A549 (cell line): ENCODE measurements at regions not wholly inside any gene's neighbourhood (a gene's known extent, or its start where the extent isn't known, plus 50 kb on each side); places are given as distances from the start of the nearest gene placed in this dataset.

Source experiments
- ATAC-seq, 2 experiments: fragments of 200-7000 bp in 1 of 2; fragments of >200 bp in 1 of 2; cut with Nextera tagmentation in 1 of 2; cut with Tn5 transposase in 1 of 2; 3 replicates each; pipeline versions ENCODE4 v1.8.0 to v1.9.1; 2018 to 2020; ENCODE audit warnings: mild to moderate bottlenecking in 1 of 2, moderate library complexity in 1 of 2
- CTCF ChIA-PET: fragments of 300-600 bp; sonication (Branson Sonifier 250); formaldehyde crosslinking; extraction: SDS; loops from one replicate; lab custom pipeline; 2021; ENCODE audit warnings: antibody characterized with exemption, inconsistent platforms; lab: Yijun Ruan, JAX
- POLR2A ChIA-PET: fragments of 350-600 bp; formaldehyde crosslinking; extraction: SDS; loops from one replicate; lab custom pipeline; 2021; ENCODE audit warnings: antibody characterized with exemption, inconsistent platforms; lab: Yijun Ruan, JAX
- DNase-seq, 2 experiments: peaks; one replicate each; pipeline versions ENCODE4 v3.0.0 to v3.0.0-alpha.2; 2011 to 2016; ENCODE audit warnings: low read depth in 1 of 2, low spot score in 1 of 2
- FAIRE-seq: peaks from 2 replicates; lab custom pipeline; 2011; peaks lifted over from hg19 to GRCh38; lab: Jason Lieb, UNC
- H3K27ac ChIP-seq, 2 experiments: fragments of >200 bp; sonication (Bioruptor Twin); formaldehyde crosslinking; 3 replicates each; pipeline ENCODE4 v1.5.1; 2016 to 2017
- H3K4me1 ChIP-seq: fragments of >200 bp; sonication (Bioruptor Twin); formaldehyde crosslinking; 3 replicates; pipeline ENCODE4 v1.6.1; 2016
- H3K4me2 ChIP-seq: fragments of >200 bp; sonication (Bioruptor Twin); formaldehyde crosslinking; 3 replicates; pipeline ENCODE4 v1.6.1; 2016
- H3K4me3 ChIP-seq: fragments of >200 bp; sonication (Bioruptor Twin); formaldehyde crosslinking; 3 replicates; pipeline ENCODE4 v1.5.1; 2016
- H3K9me3 ChIP-seq: fragments of >200 bp; sonication (Bioruptor Twin); formaldehyde crosslinking; 3 replicates; pipeline ENCODE4 v1.6.1; 2016
- E2F6 ChIP-seq: IDR thresholded peaks from 2 replicates; pipeline ENCODE4 v1.6.1; 2012; ENCODE audit warnings: low read depth, borderline replicate concordance
- EHMT2 ChIP-seq: fragments of 200-600 bp; sonication (generic); IDR thresholded peaks from 2 replicates; pipeline ENCODE4 v1.6.1; 2016; ENCODE audit warnings: antibody characterized with exemption, low read depth, mild to moderate bottlenecking, moderate library complexity
- ESRRA ChIP-seq: fragments of 150-350 bp; IDR thresholded peaks from 2 replicates; pipeline ENCODE4 v1.6.1; 2014; ENCODE audit warnings: mild to moderate bottlenecking, low read length, borderline replicate concordance
- FOSB ChIP-seq: fragments of 250-450 bp; sonication (Bioruptor Pico); IDR thresholded peaks from 2 replicates; pipeline ENCODE4 v1.5.0; 2020; ENCODE audit warnings: mild to moderate bottlenecking, moderate library complexity
- FOXS1 ChIP-seq: fragments of 250-450 bp; sonication (Bioruptor Pico); IDR thresholded peaks from 2 replicates; pipeline ENCODE4 v1.5.0; 2020; ENCODE audit warnings: mild to moderate bottlenecking, moderate library complexity
- HEYL ChIP-seq: fragments of 250-450 bp; sonication (Bioruptor Pico); IDR thresholded peaks from 2 replicates; pipeline ENCODE4 v1.8.0; 2021; ENCODE audit warnings: mild to moderate bottlenecking, moderate library complexity
- JUNB ChIP-seq: fragments of >200 bp; sonication (Bioruptor Twin); formaldehyde crosslinking; IDR thresholded peaks from 2 replicates; pipeline ENCODE4 v1.6.1; 2016
- KDM5A ChIP-seq: fragments of 200-600 bp; sonication (generic); IDR thresholded peaks from 2 replicates; pipeline ENCODE4 v1.6.1; 2016; ENCODE audit warnings: antibody characterized with exemption, mild to moderate bottlenecking
- MAZ ChIP-seq: fragments of 150-350 bp; IDR thresholded peaks from 2 replicates; pipeline ENCODE4 v1.6.1; 2014; ENCODE audit warnings: antibody characterized with exemption, low read depth, low read length, borderline replicate concordance
- MYC ChIP-seq: IDR thresholded peaks from 2 replicates; pipeline ENCODE4 v1.6.1; 2012; ENCODE audit warnings: mild to moderate bottlenecking, inconsistent platforms, low read length, improper control_type of control experiment, borderline replicate concordance
- NPAS2 ChIP-seq: fragments of 250-450 bp; sonication (Bioruptor Pico); IDR thresholded peaks from 2 replicates; pipeline ENCODE4 v1.8.0; 2022; ENCODE audit warnings: mild to moderate bottlenecking, moderate library complexity, borderline replicate concordance
- PBX3 ChIP-seq: IDR thresholded peaks from 2 replicates; pipeline ENCODE4 v1.6.1; 2012
- RCOR1 ChIP-seq: fragments of 150-350 bp; IDR thresholded peaks from 2 replicates; pipeline ENCODE4 v1.6.1; 2014; ENCODE audit warnings: antibody characterized with exemption, low read length, low read depth
- RFX5 ChIP-seq: fragments of 450-650 bp; IDR thresholded peaks from 2 replicates; pipeline ENCODE4 v1.7.1; 2014; ENCODE audit warnings: antibody characterized with exemption, mild to moderate bottlenecking, moderate library complexity
- RNF2 ChIP-seq: fragments of 200-600 bp; sonication (generic); IDR thresholded peaks from 2 replicates; pipeline ENCODE4 v1.6.1; 2016; ENCODE audit warnings: low read depth, mild to moderate bottlenecking, antibody characterized with exemption, moderate library complexity, borderline replicate concordance
- WGBS: methylation state at CpG from one replicate; pipeline ENCODE4 v1.1.6; 2017; ENCODE audit errors: missing lambda C conversion rate; 5-methylcytosine and 5-hydroxymethylcytosine counted together
- TF ChIP-seq, protein P1 (sequence below): fragments of >200 bp; sonication (Bioruptor Twin); formaldehyde crosslinking; IDR thresholded peaks from 3 replicates; pipeline ENCODE4 v1.6.1; 2016
- TF ChIP-seq, protein P2 (sequence below): fragments of 150-350 bp; IDR thresholded peaks from 2 replicates; pipeline ENCODE4 v1.6.1; 2014; ENCODE audit warnings: low read depth, mild to moderate bottlenecking, low read length
- TF ChIP-seq, protein P3 (sequence below): fragments of >200 bp; sonication (Bioruptor Twin); formaldehyde crosslinking; IDR thresholded peaks from 2 replicates; pipeline ENCODE4 v1.6.1; 2016
- TF ChIP-seq, protein P4 (sequence below): fragments of 200-600 bp; sonication (generic); IDR thresholded peaks from 2 replicates; pipeline ENCODE4 v1.6.1; 2016; ENCODE audit warnings: antibody characterized with exemption, mild to moderate bottlenecking, moderate library complexity
- TF ChIP-seq, protein P5 (sequence below): fragments of 250-450 bp; sonication (Bioruptor Pico); IDR thresholded peaks from 2 replicates; pipeline ENCODE4 v1.5.0; 2020; ENCODE audit warnings: low read depth, mild to moderate bottlenecking, moderate library complexity

- FAIRE-seq (no peak), DNase-seq (peak in 1 of 2 experiments; percentile 34)
Measured at GRCh38 chr1:93801471-93801870, 77.5 kb downstream of the DNTTIP2 start.

More at GRCh38 chr1:93801471-93801870, 77.5 kb downstream of the DNTTIP2 start:
- ChIA-PET CTCF (interaction anchor here (0.6 to 3.5 kb wide), 2 partner anchors 11 to 41 kb away, joined by 3 to 21 read pairs; no protein-coding TSS in a partner anchor), POLR2A (interaction anchor here (0.6 kb wide), 1 partner anchor 121 kb away, joined by 3 read pairs; no protein-coding TSS in a partner anchor)
- Histone ChIP-seq H3K4me3 (no peak overlapping the region), H3K4me2 (no peak overlapping the region), H3K9me3 (no peaks in the 10 kb centered on the region), H3K27ac (peak overlapping the region in 1 of 2 experiments; percentile 85; a peak in 2 of 6 replicates), H3K4me1 (peaks cover 54% of the 10 kb centered on the region)
- TF ChIP-seq FOXS1 (CRISPR knock-in tag) (no peak), RFX5 (no peak), MAZ (no peak), RCOR1 (no peak), E2F6 (no peak), FOSB (CRISPR knock-in tag) (no peak), MYC (no peak), PBX3 (no peak), JUNB (no peak), EHMT2 (no peak), RNF2 (no peak), KDM5A (no peak), HEYL (CRISPR knock-in tag) (no peak), NPAS2 (CRISPR knock-in tag) (no peak), ESRRA (no peak)
- TF ChIP-seq, protein P1, sequence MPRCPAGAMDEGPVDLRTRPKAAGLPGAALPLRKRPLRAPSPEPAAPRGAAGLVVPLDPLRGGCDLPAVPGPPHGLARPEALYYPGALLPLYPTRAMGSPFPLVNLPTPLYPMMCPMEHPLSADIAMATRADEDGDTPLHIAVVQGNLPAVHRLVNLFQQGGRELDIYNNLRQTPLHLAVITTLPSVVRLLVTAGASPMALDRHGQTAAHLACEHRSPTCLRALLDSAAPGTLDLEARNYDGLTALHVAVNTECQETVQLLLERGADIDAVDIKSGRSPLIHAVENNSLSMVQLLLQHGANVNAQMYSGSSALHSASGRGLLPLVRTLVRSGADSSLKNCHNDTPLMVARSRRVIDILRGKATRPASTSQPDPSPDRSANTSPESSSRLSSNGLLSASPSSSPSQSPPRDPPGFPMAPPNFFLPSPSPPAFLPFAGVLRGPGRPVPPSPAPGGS, result no peak
- TF ChIP-seq, protein P2, sequence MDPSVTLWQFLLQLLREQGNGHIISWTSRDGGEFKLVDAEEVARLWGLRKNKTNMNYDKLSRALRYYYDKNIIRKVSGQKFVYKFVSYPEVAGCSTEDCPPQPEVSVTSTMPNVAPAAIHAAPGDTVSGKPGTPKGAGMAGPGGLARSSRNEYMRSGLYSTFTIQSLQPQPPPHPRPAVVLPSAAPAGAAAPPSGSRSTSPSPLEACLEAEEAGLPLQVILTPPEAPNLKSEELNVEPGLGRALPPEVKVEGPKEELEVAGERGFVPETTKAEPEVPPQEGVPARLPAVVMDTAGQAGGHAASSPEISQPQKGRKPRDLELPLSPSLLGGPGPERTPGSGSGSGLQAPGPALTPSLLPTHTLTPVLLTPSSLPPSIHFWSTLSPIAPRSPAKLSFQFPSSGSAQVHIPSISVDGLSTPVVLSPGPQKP, result no peak
- TF ChIP-seq, protein P3, sequence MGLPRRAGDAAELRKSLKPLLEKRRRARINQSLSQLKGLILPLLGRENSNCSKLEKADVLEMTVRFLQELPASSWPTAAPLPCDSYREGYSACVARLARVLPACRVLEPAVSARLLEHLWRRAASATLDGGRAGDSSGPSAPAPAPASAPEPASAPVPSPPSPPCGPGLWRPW, result no peak
- TF ChIP-seq, protein P4, sequence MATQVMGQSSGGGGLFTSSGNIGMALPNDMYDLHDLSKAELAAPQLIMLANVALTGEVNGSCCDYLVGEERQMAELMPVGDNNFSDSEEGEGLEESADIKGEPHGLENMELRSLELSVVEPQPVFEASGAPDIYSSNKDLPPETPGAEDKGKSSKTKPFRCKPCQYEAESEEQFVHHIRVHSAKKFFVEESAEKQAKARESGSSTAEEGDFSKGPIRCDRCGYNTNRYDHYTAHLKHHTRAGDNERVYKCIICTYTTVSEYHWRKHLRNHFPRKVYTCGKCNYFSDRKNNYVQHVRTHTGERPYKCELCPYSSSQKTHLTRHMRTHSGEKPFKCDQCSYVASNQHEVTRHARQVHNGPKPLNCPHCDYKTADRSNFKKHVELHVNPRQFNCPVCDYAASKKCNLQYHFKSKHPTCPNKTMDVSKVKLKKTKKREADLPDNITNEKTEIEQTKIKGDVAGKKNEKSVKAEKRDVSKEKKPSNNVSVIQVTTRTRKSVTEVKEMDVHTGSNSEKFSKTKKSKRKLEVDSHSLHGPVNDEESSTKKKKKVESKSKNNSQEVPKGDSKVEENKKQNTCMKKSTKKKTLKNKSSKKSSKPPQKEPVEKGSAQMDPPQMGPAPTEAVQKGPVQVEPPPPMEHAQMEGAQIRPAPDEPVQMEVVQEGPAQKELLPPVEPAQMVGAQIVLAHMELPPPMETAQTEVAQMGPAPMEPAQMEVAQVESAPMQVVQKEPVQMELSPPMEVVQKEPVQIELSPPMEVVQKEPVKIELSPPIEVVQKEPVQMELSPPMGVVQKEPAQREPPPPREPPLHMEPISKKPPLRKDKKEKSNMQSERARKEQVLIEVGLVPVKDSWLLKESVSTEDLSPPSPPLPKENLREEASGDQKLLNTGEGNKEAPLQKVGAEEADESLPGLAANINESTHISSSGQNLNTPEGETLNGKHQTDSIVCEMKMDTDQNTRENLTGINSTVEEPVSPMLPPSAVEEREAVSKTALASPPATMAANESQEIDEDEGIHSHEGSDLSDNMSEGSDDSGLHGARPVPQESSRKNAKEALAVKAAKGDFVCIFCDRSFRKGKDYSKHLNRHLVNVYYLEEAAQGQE, result no peak
- TF ChIP-seq, protein P5, sequence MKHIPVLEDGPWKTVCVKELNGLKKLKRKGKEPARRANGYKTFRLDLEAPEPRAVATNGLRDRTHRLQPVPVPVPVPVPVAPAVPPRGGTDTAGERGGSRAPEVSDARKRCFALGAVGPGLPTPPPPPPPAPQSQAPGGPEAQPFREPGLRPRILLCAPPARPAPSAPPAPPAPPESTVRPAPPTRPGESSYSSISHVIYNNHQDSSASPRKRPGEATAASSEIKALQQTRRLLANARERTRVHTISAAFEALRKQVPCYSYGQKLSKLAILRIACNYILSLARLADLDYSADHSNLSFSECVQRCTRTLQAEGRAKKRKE (CRISPR knock-in tag), result no peak
- ATAC-seq, result no peak
- 57% methylated on average over 5 of the region's 5 CpGs for WGBS
